DND-41 (cell line): ENCODE measurements at regions not wholly inside any gene's neighbourhood (a gene's known extent, or its start where the extent isn't known, plus 50 kb on each side); places are given as distances from the start of the nearest gene placed in this dataset.

Source experiments
- EZH2 ChIP-seq: IDR thresholded peaks from 3 replicates; pipeline ENCODE4 v1.6.1; 2012; ENCODE audit warnings: borderline replicate concordance, low read depth, mild to moderate bottlenecking, moderate library complexity, low read length, inconsistent platforms; ENCODE audit not compliant: severe bottlenecking
- TF ChIP-seq, protein P1 (sequence below): IDR thresholded peaks from 2 replicates; pipeline ENCODE4 v1.5.1; 2012; ENCODE audit warnings: borderline replicate concordance, low read length, moderate library complexity, mild to moderate bottlenecking; ENCODE audit not compliant: poor library complexity, severe bottlenecking; ENCODE audit errors: extremely low read depth

DNA sequence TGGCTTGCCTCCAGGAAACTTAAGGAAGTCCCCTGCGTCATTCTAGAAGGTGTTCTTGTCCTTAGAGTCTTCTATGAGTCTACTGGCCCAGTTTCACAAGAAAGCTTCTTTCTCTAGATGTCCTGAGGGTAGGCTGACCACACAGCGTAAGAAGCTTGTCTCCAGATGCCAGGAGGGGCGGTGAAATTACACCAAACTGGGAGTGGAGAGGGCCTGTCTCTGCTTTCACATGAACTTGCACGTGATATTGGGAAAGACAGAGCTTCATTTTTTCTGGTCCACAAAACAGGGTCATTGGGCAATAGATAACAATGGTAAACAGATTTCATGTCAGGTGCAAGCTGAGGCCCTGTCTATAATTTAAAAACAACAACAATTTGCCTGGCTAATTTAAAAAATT is 85.7 kb upstream of the TBX3 start:
- no peak for TF ChIP-seq EZH2
- TF ChIP-seq, protein P1, sequence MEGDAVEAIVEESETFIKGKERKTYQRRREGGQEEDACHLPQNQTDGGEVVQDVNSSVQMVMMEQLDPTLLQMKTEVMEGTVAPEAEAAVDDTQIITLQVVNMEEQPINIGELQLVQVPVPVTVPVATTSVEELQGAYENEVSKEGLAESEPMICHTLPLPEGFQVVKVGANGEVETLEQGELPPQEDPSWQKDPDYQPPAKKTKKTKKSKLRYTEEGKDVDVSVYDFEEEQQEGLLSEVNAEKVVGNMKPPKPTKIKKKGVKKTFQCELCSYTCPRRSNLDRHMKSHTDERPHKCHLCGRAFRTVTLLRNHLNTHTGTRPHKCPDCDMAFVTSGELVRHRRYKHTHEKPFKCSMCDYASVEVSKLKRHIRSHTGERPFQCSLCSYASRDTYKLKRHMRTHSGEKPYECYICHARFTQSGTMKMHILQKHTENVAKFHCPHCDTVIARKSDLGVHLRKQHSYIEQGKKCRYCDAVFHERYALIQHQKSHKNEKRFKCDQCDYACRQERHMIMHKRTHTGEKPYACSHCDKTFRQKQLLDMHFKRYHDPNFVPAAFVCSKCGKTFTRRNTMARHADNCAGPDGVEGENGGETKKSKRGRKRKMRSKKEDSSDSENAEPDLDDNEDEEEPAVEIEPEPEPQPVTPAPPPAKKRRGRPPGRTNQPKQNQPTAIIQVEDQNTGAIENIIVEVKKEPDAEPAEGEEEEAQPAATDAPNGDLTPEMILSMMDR: no peak
